ENCODE measurements at regions not wholly inside any gene's neighbourhood (a gene's known extent, or its start where the extent isn't known, plus 50 kb on each side); places are given as distances from the start of the nearest gene placed in this dataset.

DNA sequence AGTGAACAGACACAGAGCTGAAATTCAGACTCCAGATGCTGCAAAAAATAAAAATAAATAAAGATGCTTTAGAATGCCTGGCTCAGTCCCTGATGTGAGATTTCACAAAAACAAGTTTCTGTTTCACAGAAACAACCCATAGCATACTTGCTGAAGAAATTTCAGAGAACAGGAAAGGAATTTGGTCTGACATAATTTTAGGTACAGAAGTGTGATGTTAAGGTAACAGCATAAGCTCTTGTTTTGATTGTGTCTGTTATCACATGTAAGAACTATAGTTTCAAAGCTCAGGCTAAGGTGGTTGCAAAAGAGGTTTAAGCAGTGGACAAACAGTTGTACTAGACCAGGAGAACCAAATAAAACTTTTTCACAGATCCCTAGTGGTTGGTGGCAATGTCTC lies 152.1 kb downstream of the PTGER3 start:
- no peak for DNase-seq

DNA sequence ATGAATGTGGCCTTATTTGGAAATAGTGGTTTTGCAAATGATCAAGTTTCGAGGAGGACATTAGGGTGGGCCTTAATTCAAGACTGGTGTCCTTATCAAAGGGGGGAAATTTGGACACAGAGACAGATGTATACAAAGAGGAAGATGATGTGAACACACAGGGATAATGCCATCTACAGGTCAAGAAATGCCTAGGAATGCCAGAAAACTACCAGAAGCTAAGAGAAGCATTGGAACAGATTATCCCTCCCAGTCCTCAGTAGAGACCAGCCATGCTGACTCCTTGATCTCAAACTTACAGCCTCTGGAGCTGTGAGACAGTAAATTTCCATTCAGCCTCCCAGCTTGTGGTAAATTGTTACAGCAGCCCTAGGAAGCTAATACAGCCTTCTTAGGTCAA lies 151.4 kb downstream of the PTGER3 start:
- DNase-seq, result peak; percentile 21 to 23

DNA sequence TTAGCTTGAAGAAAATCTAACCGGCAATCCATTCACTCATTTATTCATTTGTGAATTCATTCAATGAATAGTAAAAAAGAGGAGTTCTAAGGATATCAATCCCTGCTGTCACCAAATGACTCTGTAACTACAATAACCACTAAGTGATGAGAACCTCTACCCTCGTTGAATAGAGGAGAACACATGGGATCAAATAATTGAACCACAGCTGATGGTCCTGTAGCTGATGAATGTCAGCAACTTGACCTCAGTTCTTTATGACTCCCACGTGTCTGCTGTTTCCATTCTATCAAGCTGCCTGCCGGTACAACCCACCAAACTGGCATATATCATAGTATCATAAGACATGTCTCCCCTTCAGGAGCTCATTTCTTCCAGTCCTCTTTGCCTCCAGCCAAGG lies 150.3 kb downstream of the PTGER3 start:
- DNase-seq, result no peak

DNA sequence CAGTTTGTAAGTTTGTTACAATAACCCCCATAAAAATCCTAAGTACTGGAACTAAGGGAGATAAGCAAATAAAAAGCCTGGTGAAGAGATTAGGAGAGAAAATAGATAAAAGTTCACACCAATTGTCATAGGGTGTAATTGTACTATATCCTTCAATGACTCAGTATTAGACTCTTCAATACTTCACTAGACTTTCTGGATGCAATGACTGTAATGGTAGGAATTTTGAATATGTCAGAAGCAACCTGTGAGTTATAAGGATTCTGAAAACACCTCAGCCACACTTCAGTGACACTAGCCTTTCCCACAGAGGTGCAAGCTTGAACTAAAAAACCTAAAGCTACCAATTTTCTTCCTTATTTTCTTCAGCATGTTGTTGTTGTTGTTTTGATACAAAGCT lies 147.9 kb downstream of the PTGER3 start:
- no peak for DNase-seq

DNA sequence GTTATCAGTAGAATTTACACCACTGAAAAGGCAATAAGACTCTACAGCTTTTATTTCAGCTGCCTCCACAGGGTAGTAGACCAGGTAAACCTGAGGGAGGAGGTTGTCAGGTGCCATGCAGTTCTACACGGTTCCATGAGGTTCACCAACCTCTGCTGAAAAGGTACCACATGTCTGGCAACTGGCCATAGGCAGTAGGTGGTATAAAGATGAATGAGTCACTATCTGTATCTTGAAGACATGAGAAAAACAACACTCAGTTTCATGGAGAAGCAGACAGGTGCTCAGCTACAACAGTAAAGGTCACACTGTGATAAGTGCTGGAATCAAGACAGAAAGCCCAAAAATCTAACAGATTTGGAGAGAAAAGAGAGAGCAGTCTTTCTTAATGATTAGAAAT lies 145.4 kb downstream of the PTGER3 start:
- no peak for DNase-seq

DNA sequence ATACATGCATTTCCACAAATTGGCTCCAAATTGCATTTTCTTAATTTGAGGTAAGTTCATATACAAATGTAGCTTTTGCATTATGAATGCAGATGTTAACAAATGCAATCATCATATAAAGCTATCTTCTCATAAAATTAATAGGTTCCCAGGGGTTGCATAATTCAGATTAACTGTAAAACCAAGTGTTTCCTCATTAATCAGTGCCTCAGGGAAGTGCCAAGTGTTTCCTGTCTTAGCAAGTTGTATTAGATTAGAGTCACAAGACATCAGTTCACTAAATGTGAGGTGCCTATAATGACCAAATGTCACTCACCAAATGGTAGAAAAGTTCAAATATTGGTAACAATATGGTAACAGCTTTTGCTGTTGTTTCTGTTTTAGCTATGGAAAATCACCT lies 140.8 kb downstream of the PTGER3 start:
- peak; percentile 63 to 74 for DNase-seq

DNA sequence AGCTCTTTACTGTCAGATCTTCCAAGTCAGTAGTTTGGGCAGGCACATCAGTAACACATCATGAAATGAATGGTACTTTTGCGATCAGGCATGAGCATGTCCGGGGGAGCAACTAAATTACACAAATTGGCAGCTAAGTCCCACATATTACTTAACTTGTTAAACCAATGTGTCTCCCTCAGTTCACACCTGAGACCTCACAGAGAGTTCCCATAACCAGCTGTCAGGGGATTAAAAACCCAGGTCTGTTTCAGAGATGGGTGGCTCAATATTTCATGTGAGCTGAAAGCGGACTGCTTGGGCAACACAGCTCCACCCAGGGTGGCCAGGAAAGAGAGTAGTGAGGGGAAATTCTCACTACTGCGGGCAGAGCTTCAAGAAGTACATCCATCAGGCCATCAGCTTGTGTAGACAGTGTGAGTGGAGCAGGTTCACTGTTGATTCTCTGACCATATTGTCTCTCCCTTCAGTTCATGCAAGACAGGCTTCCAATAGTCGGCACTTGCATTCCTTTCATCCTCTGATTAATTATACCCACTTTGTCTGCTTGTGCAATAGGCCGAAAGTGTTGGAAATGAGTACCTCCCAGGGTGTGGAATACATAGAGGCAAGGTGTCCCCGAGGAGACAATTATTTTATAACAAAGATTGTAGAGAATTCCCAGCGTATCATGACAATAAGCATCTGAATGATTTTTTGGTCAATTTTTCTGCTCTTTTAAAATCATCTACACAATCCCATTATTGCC lies 139.9 kb downstream of the PTGER3 start:
- no peak for DNase-seq

DNA sequence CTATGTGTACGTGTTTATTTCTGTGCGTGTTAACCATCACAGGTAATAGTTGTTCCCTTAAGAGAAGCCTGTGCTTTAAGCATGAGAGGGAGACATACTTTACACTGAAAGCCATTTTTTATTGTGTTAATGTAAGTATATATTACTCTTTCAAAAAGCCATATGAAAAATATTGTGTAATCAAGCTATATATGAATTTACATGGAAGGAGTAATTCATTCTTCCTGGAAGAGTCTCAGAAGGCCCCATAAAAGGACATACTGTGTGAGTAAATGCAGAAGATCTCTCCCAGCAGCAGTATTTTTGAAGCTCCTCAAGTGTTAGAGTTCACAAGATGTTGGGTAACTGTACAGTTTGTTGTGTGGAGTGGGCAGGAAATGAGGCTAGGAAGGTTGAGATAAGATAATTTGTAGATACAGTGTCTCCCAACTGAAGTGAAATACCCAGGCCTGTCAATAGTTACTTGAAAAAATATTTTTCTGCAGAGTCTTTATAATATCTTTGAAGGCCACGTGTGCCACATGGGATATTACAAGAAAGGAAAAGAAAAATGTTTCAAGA lies 138.3 kb downstream of the PTGER3 start:
- DNase-seq, result peak; percentile 31 to 43

DNA sequence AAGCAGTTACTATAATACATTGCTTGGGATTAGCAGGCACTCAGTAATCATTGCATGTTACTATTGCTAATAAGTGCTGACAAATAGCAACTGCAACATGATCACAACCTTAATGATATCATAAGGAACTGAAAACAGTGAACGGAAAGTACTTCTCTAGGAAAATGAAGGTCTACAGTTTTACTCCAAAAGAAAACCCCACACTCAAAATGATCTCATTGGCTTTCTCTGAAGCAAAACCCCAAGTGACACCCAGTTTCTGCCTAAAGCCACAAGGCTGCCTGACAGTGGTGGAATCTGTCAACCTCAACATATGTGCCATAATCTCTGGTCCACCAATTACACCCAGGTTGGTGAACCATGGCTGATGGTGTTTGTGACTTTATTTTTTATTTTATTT lies 137.6 kb downstream of the PTGER3 start:
- DNase-seq, result no peak

DNA sequence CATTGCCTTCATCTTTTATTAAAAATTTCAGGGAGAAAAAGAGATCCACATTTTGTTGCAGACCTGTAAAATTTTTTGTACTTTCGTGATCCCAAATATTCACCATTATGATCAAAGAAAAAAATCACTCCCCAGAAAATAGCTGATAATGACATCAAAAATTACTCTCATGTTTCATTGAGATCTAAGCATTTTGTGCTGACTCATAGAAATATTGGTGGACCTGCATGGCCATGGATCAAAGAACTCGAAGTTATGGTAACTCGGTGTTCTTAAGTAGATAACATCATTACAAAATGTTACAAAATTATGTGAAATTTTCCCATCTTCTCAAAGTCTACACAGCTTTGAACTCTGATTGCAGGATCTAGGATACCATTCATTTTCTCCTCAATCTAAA lies 135.8 kb downstream of the PTGER3 start:
- DNase-seq, result no peak

DNA sequence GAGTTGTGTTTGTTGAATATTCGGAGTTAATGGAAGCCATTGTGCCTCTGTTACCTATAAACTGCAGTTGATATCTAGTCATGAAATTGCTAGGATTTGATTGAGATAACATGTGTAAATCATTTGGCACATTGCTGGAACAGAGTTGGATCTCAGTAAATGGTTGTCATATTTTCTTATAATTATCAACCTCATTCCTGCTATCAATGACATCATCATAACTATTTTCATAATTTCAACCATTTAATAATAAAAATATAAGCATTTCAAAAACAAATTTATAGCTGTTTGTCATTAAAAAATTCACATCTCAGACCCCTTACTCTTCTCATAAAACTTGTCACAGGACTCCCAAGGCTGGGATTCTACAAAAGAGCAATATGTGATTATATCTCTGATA lies 133.4 kb downstream of the PTGER3 start:
- no peak for DNase-seq

DNA sequence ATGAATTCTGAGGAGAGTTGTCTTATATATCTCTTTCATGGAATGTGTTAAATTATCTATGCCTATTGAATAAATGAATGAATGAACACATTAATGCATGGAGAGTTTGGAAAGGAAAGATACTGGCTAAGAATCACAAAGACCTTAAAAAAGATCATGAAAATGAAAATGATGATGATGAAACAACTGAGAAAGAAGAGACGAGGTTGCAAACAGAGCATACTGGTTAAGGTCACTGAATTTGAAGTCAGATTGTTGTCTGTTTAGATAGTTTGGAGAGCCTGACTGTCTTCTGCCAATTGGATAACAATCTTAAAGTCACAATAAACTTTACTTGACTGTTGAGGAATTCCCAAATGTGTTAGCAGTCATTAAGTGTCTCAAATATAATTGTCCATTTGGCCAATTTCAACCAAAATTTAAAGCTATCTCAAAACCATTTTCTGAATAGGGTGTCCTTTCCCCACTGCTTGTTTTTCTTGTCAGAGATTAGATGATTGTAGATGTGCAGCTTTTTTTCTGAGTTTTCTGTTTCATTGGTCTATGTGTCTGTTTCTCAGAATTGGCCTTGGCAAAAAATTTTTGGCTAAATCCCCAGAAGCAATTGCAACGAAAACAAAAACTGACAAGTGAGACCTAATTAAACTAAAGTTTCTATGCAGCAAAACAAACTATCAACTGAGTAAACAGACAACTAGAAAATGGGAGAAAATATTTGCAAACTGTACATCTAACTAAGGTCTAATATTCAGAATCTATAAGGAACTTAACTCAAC lies 132.2 kb downstream of the PTGER3 start:
- DNase-seq, result no peak

DNA sequence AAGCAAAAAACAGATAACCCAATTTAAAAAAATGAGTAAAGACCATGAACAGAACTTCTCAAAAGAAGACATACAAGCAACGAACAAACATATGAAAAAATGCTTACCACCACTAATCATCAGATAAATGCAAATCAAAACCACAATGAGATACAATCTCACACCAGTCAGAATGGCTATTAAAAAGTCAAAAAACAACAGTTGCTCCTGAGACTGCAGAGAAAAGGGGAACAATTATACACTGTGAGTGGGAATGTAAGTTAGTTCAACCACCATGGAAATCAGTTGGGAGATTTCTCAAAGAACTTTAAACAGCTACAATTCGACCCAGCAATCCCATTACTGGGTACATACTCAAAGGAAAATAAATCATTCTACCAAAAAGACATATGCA lies 131.6 kb downstream of the PTGER3 start:
- no peak for DNase-seq

DNA sequence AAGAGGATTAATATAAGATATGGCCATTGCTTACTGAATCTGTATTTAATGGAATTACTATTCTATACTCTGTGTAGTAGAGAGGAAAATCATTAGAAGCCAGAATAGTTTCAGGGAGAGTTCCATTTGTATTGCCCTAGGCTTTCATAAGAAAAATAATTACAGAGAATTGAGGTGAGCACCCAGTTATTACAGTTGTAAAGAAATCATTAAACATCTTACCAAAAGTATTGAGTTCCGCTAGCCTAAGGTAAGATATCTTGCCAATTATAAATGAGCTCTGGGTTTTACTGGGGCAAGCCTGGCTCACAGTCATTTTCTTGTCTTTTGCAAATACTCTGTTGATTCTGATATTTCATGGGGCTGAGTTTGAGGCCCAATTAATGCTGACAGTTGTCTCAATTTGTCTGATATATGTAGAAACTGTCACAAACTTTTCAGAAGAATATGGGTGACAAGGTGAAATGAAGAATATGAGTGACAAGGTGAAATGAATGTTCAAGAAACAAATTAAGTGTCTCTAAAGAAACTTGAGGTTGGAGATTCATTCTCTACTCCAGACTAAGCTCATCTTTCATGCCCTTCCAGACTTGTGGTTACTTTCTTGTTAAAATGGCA lies 127.8 kb downstream of the PTGER3 start:
- DNase-seq, result no peak
